HG02678 (cell line): ENCODE measurements at regions not wholly inside any gene's neighbourhood (a gene's known extent, or its start where the extent isn't known, plus 50 kb on each side); places are given as distances from the start of the nearest gene placed in this dataset.
"Not testable (repeated sequence)": the region's sequence is repeated elsewhere in the genome, so short reads cannot be mapped to it uniquely, and the experiment has no call there.

Experiments
- ATAC-seq: cut with Tn5 transposase; IDR thresholded peaks from one replicate; pipeline ENCODE4 v1.9.1; 2021; ENCODE audit warnings: mild to moderate bottlenecking, moderate library complexity; ENCODE audit not compliant: unreplicated experiment

DNA sequence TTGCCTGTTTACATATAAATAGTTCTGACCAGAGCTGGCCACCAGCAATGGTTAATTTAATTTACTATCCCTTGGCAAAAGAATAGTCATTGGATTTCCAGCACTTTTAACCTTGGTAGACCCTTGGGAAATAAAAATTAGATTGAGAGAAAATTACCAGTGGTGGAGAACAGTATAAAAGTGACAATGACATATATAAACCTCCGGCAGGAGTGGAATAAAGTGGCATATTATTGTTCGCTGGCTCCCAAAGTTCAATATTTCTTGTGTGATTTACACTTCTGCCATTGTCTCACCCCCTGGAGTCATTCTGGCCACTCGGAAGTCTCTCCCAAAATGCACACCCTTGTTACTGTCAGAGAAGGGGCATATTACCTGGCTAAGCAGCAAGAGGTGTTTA lies 347.7 kb downstream of the NPIPA8 start:
- no peak for ATAC-seq

DNA sequence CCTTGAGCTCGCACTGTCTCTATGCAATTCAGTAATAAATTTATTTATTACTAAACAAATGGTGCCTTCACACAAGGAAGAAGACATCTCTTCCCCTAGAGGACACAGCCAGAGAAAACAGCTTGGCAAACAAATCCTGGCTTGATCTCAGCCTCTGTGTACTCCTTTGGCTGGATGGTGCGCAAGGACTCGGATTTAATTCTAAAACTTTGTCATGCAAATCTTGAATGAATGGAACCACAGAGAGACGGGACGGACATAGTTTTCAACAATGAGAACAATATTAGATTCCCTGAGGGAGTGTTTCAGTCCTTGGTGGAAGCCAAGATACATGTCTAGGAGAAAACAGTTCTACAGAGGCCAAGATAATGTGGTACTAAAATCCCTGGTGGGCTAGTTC lies 349.5 kb downstream of the NPIPA8 start:
- no peak for ATAC-seq

DNA sequence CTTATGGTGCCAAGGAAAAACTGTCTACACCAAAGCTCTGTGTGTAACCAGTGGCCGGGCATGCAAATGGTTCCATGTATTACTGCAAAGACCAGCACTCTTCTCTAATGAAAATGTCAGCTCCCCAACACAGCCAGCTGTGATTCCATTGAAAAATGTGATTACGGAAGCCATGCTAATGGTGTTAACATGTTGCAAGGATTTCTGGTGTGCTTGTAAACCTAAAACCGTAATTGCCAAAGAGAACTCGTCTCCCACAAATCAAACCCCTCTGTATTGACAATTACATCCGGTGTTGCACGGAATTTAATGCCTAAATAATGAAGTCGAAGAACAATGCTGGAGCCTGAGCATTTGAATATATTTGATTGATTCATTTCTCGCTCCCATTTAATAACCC lies 351.7 kb downstream of the NPIPA8 start:
- ATAC-seq = no peak

DNA sequence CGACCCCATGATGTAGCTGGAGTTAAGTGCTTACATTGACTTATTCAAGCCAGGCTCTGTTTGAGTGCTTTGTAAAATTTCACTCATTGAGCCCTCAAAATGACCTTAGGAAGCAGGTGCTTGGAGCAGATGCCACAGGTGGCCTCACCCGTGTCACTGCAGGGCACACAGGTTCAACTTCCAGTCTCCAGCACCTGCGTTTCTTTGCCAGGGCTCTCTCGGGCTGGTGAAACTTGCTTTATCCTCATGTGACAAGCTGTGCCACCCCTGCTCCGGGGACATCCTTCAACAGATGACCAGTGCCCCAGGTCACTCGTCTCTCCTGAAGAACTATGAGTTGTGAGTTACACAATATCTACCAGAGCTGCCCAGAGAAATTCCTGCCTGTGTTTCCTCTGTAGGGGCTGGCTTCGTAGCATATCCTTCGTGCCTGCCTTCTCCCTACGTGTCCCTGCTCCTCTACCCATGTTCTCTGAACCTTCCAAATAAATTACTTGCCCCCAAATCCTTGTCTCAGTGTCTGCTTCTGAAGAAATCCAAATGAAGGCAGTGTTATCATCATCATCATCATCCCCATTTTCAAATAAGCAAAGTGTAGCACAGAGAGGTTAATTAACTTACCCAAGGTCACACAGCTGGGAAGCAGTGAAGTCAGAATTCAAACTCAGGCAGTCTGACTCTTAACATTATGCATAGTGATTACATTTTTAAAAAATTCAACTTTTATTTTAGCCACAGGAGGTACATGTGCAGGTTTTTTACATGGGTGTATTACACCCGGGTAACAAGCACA lies 352.5 kb downstream of the NPIPA8 start:
- no peak for ATAC-seq

DNA sequence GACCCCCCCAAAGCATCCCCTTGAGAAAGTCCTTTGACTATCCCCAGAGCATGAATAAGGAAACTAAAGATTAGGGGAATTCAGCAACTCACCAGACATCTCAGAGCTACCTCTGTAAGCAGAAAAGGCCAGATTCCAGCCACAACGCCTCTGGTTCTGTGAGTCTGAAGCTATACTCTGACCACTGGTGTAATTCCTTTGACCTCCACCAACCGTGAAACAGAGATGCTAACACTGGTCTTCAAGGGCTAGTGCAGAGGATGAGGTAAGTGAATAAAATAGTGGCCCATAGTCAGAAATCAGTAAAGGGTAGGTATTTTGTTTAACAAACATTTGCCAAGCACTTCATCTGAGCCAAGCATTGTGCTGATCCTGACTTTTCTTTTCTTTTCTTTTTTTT lies 353.4 kb downstream of the NPIPA8 start:
- ATAC-seq = no peak

DNA sequence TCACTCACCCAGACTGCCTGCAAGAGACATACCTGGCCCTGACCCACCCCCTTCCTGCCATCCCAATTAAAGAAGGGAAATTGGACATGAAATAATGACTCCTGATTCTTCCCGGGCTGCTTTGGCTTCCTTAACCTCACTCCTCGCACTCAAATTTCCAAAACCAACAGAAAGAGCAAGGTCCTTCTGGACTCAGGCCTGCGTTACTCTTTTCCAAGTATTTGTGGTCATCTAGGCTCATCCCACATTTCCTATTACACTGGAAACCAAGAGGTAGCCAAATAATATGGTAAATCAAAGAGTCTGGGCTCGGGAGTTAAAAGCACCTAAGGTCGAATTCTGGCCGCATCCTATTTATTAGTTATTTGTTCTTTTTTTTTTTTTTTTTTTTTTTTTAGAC lies 359.3 kb downstream of the NPIPA8 start:
- no peak for ATAC-seq

DNA sequence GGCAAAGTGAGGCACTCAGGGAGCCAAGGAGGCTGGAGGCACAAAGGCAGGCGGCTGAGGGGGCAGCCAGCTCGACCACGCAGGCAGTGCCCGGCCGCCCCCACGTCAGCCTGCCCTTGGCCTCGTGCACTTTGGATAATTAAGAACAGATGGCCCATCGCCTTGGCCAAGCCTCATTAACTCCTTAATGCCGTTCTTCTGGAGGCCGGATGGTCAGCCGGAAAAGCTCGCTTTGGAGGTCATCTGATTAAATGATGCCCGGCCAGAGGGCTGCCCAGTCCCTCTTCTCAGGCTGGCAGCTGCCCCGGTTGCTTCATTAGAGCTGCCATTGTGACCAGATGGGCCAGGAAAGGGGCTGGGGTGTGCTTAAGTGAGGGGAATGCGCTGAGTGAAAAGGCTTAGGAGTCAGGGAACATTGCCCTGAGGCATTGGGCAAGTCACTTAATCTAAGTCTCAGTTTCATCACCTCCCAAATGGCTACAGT lies 364.0 kb downstream of the NPIPA8 start:
- no peak for ATAC-seq

DNA sequence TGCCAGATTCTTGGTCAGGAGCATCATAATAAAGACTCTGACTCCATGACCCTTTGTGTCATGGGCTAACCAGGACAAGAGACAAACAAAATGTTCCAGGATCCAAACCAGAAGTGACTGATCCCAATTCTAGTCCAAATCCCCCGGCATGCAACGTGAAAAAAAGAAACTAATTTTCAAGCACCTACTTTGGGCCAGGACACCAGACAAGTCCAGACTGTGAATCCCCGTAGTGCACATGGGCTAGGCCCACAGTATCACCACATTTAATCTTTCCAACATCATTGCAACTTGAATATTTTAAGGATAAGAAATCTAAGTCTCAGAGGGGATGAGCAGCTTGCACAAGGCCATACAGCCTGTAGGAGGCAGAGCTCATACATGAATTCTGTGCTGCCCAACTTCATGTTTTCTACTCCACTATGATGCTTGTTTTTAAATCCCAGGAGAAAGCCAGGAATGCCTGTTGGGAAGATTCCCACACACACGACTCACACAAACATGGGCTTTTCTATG lies 365.7 kb downstream of the NPIPA8 start:
- ATAC-seq = no peak

DNA sequence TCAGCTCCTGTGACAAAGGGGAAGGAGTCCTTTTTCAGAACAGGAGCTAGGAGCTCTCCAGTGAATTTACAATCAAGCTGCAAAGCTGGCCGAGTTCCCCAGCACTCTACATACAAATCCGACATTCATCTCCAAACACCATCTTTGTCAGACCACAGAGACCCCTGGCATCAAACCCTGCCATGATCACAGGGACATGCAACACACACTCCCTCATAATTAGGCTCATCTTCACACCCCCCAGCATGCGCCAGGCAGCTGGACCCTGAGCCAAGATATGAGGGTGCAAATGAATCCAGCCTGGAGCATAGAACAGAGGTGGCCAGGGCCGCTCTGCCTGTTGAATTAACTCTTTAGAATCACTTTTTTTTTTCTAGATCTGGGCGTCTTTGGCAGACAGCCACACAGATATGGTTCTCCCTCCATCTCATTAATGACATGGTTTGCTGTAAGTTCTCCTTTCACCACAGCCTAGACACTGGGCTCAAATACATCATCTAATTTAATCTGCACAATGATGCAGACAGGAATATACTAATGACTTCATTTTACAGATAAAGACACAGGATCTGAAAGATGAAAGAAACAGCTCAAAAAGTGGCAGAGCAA lies 366.3 kb downstream of the NPIPA8 start:
- no peak for ATAC-seq

DNA sequence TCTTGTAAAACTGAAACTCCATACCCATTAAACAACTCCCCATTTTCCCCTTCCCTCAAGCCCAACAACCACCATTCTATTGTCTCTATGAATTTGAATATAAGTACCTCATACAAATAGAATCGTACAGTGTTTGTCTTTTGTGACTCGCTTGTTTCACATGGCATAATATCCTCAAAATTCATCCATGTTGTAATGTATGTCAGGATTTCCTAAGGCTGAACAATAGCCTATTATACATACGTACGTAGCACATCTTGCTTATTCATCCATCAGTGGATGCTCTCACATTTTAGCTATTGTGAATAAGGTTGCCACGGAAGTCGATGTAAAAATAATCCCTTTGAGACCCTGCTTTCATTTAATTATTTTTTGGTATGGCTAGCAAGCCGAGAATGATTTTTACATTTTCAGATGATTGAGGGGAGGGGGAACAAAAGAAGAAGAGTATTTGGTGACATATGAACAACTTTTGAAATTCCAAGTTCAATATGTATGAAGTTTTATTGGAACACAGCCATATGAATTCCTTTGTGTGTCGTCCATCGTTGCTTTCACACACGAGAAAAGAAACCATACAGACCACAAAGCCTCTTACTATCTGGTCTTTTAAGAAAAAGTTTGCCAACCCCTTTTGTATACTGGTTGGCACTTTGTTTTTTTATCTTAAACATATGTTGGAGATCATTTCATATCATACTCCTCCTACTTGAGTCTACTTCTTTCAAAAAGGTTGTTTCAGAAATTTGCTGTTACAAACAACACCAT lies 371.2 kb downstream of the NPIPA8 start:
- ATAC-seq = no peak

DNA sequence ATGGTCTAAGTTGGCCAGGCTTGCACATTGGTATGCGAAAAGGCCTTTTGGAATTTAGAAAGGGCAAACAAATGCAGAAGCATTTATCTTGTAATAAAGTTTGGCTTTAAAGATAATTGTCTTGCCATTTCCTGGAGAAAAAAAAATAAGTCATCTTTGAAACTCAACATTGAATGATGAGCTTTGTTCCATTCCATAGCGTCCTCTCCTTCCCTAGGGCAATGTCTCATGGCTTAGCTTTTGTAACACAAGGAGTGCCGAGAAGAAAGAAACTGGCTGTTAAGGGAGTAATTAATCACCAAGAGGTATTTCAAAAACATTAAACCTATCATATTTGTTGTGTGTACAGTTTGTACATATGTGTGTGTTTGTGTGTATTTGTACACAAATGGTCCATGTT lies 372.3 kb downstream of the NPIPA8 start:
- no peak for ATAC-seq

DNA sequence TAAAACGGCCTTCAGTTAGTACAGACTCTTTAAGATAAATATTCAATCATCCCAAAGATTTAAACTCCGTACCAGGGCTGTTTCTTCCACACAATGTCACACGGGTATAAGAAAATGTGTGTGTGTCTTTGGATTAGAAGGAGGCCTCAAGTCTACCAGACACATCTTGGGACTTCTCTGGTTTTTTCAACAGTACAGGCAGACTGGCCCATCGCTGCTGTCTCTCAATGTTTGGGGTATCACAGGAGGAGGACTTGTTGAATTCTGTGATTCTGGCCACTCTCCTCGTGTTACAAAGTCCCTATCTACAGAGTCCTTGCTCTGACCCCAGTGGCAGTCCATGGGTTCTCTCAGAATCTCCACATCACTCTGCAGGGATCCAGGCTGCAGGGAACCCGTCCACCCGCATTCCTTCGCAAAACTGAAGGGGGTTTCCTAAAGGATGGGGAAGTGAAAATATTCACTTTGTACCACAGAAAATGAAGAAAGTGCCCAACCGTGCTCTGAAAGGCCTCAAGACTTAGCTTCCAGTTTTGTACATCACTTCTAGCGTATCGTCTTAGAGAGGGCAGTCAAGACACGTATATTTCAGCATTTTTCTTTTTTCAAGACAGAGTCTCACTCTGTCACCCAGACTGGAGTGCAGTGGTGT lies 373.2 kb downstream of the NPIPA8 start:
- no peak for ATAC-seq

DNA sequence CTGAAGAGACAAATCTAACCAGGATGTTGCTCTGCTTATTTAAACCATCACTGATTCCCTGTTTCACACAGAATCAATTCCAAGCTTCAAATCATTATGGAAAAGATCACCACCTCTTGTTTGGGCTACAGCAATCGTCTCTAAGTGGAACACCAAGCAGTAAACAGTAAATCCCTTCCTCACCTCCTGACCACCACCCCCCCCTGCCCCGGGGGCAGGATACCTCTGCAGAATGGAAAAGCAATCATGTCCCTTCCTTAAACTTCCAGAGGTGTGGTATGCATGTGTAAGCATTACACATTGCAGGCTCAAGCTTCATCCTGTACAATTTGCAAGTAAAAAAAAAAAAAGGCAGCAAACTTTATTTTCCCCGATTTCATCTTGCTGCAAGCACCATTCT lies 373.8 kb downstream of the NPIPA8 start:
- no peak for ATAC-seq

DNA sequence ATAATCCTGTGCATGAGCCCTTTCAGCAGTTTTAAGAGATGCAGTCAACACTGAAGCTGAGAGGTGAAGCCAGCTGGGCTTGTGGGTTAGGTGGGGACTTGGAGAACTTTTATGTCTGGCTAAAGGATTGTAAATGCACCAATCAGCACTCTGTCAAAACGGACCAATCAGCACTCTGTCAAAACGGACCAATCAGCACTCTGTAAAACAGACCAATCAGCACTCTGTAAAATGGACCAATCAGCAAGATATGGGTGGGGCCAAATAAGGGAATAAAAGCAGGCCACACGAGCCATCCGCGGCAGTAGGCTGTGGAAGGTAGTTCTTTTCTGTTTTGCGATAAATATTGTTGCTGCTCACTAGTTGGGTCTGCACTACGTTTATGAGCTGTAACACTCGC lies 374.7 kb downstream of the NPIPA8 start:
- ATAC-seq = not testable (repeated sequence)

DNA sequence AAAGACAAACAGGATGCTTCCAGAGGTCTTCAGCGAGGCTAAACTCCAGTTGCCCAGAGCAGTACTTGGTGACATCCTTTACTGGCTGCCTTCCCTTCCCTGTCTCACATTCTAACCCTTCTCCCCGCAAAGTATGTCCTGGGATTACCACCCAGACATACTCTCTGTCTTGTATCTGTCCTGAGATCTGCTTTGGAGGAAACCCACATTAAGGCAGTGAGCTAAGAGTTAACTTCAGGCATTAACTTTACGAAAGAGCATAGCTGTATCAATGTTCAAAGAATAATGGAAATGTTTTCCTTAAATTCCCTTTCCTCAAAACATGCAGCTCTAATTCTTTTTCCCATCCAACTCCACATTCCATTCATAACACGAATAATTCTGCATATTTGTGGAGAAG lies 385.2 kb downstream of the NPIPA8 start:
- ATAC-seq = no peak

DNA sequence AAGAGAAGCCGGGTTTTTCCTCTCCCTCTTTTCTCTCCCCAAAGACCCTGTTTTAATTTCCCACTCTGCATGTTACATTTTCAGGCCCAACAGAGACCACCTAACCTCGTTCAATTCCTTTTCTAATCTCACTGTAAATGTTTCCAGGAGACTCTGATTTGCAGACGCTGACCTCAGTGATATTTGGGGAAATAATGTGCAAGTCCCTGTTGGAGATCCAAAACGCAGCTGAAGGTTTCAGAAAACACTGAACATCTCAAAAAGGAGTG lies 386.6 kb downstream of the NPIPA8 start:
- no peak for ATAC-seq

DNA sequence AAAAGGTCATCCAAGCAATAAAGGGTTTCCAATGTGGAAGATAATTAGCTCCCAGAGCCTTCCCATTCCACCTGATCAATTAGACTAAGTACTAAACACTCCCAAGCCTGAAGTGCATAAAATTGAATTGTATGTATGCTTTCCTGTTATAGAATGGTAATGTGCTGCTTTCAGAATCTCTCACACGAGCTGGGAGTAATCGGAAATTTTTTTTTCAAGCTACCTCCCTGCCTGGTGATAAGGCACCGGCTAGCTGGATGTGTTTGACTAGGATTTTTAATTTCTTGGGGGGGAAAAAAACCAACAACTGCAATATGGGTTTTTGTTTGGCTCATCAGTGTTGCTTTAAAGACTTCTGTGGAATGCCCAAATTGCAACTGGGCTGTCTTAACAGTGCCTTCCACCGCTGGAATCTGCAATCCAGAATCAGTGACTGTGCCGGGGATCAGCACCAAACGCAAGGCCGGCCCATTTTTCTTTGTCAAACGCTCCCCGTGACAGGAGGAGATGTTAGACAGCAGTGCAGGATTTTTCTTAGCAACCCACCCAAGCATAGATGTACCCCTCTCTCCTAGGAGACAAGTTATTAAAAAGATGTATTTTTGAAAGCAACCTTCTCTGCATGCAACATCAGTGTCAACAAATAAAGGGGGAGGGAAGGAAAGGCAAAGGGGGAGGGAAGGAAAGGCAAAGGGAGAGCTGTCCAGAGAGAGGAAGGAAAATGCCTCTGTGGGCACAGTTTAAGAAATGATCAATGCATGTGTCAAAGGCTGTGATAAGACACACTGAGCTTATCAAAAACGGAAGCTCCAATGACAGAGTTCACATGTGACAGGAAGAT lies 387.2 kb downstream of the NPIPA8 start:
- ATAC-seq = no peak

DNA sequence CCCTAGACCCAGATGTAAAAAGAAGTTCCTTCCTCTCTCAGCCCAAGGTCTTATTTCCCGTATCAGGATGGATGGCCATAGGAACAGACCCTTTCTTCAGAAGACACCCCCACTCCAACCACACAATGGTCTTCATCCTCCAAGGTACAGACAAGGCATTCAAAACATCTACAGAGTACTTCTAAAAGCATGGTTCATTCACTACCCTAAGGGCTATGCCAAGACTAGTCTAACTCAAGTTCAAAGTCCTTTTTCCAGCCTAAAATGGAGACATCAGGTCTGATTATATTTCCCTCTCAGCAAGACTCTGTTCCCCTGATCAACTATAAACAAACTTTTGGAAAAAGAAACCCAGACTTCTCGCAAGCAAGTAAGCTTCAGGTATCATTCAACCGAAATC lies 388.9 kb downstream of the NPIPA8 start:
- no peak for ATAC-seq

DNA sequence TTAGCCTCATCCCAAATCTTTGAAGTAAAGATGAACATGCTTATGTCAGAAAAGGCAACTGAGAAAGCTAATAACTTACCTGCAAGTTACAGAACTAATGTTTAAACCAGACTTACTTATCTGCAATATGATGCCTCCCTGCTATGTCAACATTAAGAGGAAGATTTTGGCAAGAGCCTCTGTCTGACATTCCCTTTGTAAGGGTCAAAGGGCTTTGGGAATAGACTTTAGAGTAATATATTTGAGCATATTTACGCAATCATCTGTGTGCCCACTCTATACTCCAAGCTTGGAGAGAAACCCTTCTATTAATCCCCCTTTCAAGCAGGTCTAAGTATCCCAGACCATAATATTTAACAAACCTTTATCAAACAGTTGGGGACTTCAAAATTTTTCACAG lies 389.4 kb downstream of the NPIPA8 start:
- no peak for ATAC-seq

DNA sequence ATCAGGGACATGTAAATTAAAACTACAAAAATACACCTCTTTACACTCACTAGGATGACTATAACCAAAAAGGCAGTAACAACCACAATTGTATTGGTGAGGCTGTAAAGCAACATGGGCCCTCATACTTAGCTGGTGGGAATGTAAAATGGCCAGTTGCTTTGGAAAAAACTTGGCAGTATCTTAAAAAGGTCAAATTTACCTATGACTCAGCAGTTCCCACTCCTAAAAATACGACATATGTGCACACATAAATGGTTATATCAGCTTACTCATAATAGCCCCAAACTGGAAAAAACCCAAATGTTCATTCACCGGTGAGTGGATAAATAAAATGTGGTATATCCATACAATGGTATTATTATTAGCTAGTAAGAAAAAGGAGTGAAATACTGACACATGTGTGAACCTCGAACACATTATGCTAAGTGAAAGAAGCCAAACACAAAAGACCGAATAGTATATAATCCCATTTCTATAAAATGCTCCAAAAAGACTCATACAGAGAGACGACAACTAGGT lies 391.4 kb downstream of the NPIPA8 start:
- ATAC-seq = no peak
